ENCODE measurements at regions not wholly inside any gene's neighbourhood (a gene's known extent, or its start where the extent isn't known, plus 50 kb on each side); places are given as distances from the start of the nearest gene placed in this dataset.

DNA sequence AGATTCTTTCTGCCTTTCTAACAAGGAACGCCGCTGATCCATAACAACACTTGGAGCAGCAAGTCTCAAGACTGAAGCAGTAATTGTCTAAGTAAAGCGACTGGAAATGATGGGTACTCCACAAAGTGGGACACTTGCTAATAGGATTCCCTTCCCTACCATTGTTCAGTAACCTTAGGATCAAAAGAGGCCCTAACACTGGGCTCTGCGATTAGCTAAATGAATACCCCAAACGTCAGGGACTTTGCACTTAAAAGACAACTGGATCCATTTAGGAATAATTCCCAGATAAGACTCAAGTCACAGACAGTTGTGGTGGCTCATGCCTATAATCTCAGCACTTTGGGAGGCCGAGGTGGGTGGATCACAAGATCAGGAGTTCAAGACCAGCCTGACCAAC lies 221.9 kb upstream of the FGGY start:
- H3K27ac ChIP-seq, result no peak overlapping the region
- no peak overlapping the region for H3K4me3 ChIP-seq
- no peaks in the 10 kb centered on the region for H3K27me3 ChIP-seq
- 92 to 98% methylated on average over 6 of the region's 6 CpGs for WGBS, 2 donors
- peaks cover 33% of the 10 kb centered on the region for H3K4me1 ChIP-seq
- no peak for TF ChIP-seq CTCF (IDR thresholded peaks at IDR 0.05)
- no peak for TF ChIP-seq POLR2A (IDR thresholded peaks at IDR 0.05)
- intact Hi-C loops (cut with DNase I), result no loop called here
- DNase-seq (no peak), ATAC-seq (no peak)
- H3K36me3 ChIP-seq (replicated peaks in 1 of 2; ENCODE audit: insufficient read depth in 1 of 2, low read depth in 2 of 2), result no peaks in the 10 kb centered on the region
- no peaks in the 10 kb centered on the region for H3K9me3 ChIP-seq

DNA sequence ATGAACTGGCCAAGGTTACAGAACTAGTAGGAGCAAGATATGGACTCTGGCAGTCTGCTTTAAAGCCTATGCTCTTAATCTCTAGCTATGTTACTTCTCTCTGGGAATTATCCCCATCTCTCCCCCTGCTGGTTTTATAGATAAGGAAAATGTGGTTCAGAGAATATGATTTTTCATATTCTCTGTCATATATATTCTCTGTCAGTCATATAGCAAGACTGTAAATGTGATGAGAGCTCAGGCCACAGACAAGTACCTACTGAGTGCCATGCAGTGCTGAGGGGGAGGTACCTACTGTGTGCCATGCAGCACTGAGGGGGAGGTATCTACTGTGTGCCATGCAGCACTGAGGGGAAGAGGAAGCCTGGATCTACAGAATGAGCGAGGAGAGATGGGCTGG lies 220.3 kb upstream of the FGGY start:
- intact Hi-C loops (cut with DNase I), result no loop called here
- Histone ChIP-seq H3K36me3 (replicated peaks in 1 of 2; ENCODE audit: insufficient read depth in 1 of 2, low read depth in 2 of 2) (no peaks in the 10 kb centered on the region), H3K9me3 (no peaks in the 10 kb centered on the region), H3K4me1 (peaks cover 17% of the 10 kb centered on the region), H3K27ac (no peak overlapping the region), H3K4me3 (no peak overlapping the region), H3K27me3 (no peaks in the 10 kb centered on the region)
- whole genome bisulfite sequencing, 2 donors, result 92 to 100% methylated on average over 1 of the region's 1 CpG
- ATAC-seq, result no peak
- DNase-seq, result no peak
- no peak for TF ChIP-seq POLR2A (IDR thresholded peaks at IDR 0.05)
- peak in 6 of 7 experiments; percentile 7 to 59 (median 42) for TF ChIP-seq CTCF (IDR thresholded peaks at IDR 0.05)

- 83 to 87% methylated on average over 6 of the region's 6 CpGs for WGBS, 2 donors
- Histone ChIP-seq H3K27ac (no peak overlapping the region), H3K27me3 (no peaks in the 10 kb centered on the region), H3K9me3 (no peaks in the 10 kb centered on the region), H3K36me3 (replicated peaks in 1 of 2; ENCODE audit: insufficient read depth in 1 of 2, low read depth in 2 of 2) (no peaks in the 10 kb centered on the region), H3K4me3 (no peak overlapping the region), H3K4me1 (peaks cover 15% of the 10 kb centered on the region)
- ATAC-seq (no peak), DNase-seq (no peak)
- intact Hi-C loops (cut with DNase I), result no loop called here
- TF ChIP-seq POLR2A (IDR thresholded peaks at IDR 0.05) (no peak), CTCF (IDR thresholded peaks at IDR 0.05) (no peak)
These were observed 219.3 kb upstream of the FGGY start for GRCh38 chr1:59077466-59078069.

DNA sequence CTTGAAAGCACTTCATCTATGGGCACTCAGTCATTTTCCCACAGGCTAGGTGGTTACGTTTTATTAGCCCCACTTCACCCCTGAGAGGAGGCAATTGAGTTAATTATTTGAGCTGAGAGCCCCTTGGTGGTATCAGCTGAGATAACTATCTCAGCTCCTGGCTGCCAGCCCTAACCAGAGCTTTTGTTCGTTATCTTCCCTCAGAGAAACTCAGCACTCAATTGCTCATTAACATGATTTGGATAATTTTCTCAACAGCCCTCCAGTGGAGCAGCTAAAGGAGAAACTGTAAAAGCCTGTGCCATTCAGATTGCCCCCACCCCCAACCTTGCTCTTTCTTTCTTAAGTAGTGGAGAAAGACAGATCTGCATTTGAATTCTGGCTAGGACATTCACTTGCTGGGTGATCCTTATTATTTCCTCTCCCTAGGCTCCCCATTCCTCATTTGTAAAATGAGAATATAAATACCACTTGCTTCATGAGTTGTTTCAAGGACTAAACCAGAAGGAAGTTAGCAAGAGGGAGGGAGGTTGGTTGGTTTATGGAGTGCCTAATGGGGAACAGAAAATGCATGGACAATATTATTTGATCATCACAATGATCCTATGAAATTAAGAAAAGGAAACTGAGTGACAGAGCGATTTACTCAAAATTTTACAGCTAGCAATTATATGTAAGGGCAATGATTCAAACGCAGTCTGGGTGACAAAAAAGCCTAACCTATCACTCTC lies 218.7 kb upstream of the FGGY start:
- peaks cover 15% of the 10 kb centered on the region for H3K4me1 ChIP-seq
- ATAC-seq, result no peak
- TF ChIP-seq CTCF (IDR thresholded peaks at IDR 0.05), result no peak
- H3K36me3 ChIP-seq (replicated peaks in 1 of 2; ENCODE audit: insufficient read depth in 1 of 2, low read depth in 2 of 2), result no peaks in the 10 kb centered on the region
- no peaks in the 10 kb centered on the region for H3K27me3 ChIP-seq
- DNase-seq, result no peak
- intact Hi-C loops (cut with DNase I), result no loop called here
- no peak overlapping the region for H3K4me3 ChIP-seq
- 51 to 61% methylated on average over 4 of the region's 4 CpGs for WGBS, 2 donors
- no peaks in the 10 kb centered on the region for H3K9me3 ChIP-seq
- H3K27ac ChIP-seq, result no peak overlapping the region

DNA sequence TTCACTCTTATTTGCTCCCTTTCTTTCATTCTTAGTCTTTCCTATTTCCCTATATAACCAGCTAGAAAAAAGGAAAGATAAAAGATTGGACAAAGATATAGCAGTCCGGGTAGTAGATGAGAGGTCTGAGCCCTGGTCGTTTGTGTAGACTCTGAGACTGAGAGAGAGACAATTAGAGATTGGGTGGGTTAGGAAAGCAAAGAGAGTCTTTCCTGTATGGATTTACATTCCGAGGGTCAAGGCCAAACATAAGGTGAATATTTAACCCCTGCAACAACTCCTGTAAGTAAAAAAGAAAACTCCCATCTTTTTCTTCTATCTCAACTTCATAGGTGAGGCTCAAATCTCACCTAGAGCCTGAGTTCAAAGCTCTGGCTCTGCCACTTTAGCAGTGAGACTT lies 218.0 kb upstream of the FGGY start:
- Histone ChIP-seq H3K9me3 (no peaks in the 10 kb centered on the region), H3K4me3 (no peak overlapping the region), H3K27me3 (no peaks in the 10 kb centered on the region), H3K27ac (no peak overlapping the region), H3K36me3 (replicated peaks in 1 of 2; ENCODE audit: insufficient read depth in 1 of 2, low read depth in 2 of 2) (no peaks in the 10 kb centered on the region), H3K4me1 (peaks cover 20% of the 10 kb centered on the region)
- intact Hi-C loops (cut with DNase I), result no loop called here
- WGBS, 2 donors, result 54 to 60% methylated on average over 3 of the region's 3 CpGs
- no peak for ATAC-seq
- no peak for DNase-seq
- TF ChIP-seq CTCF (IDR thresholded peaks at IDR 0.05), result no peak
- TF ChIP-seq POLR2A (IDR thresholded peaks at IDR 0.05), result no peak
